NT2/D1 (cell line): ENCODE measurements at regions not wholly inside any gene's neighbourhood (a gene's known extent, or its start where the extent isn't known, plus 50 kb on each side); places are given as distances from the start of the nearest gene placed in this dataset.

Source experiments
- SUZ12 ChIP-seq: IDR thresholded peaks from 2 replicates; pipeline ENCODE4 v1.6.1; 2011; ENCODE audit not compliant: insufficient read length, insufficient read depth; ENCODE audit errors: extremely low read depth
- YY1 ChIP-seq: IDR thresholded peaks from 2 replicates; pipeline ENCODE4 v1.6.1; 2011; ENCODE audit not compliant: insufficient read length, insufficient read depth
- ZNF274 ChIP-seq: IDR thresholded peaks from 2 replicates; pipeline ENCODE4 v1.6.1; 2011; ENCODE audit warnings: mild to moderate bottlenecking, low read depth, low read length

GRCh38 chrX:6761251-6761650 lies 226.3 kb upstream of the VCX3A start:
- TF ChIP-seq ZNF274, result no peak
- TF ChIP-seq SUZ12, result no peak
- TF ChIP-seq YY1, result no peak
